SK-N-SH (cell line): ENCODE measurements at regions not wholly inside any gene's neighbourhood (a gene's known extent, or its start where the extent isn't known, plus 50 kb on each side); places are given as distances from the start of the nearest gene placed in this dataset.

ENCODE experiments used
- CHD2 ChIP-seq: fragments of 150-350 bp; IDR thresholded peaks from 2 replicates; pipeline ENCODE4 v1.6.1; 2018; ENCODE audit warnings: low read length; ENCODE audit not compliant: partially characterized antibody
- ELF1 ChIP-seq: IDR thresholded peaks from 2 replicates; pipeline ENCODE4 v1.4.0; 2012
- GABPA ChIP-seq: IDR thresholded peaks from 2 replicates; pipeline ENCODE4 v1.4.0; 2012; ENCODE audit warnings: low read depth, mild to moderate bottlenecking
- MAX ChIP-seq: IDR thresholded peaks from 2 replicates; pipeline ENCODE4 v1.4.0; 2012; ENCODE audit warnings: low read depth
- MEF2A ChIP-seq: IDR thresholded peaks from 2 replicates; pipeline ENCODE4 v1.4.0; 2012; ENCODE audit warnings: low read depth, borderline replicate concordance
- POLR2AphosphoS5 ChIP-seq: IDR thresholded peaks from 2 replicates; pipeline ENCODE4 v1.6.1; 2012; ENCODE audit warnings: low read depth, low read length
- RAD21 ChIP-seq: IDR thresholded peaks from 2 replicates; pipeline ENCODE4 v1.6.1; 2012; ENCODE audit warnings: mild to moderate bottlenecking, low read length
- RXRA ChIP-seq: IDR thresholded peaks from 2 replicates; pipeline ENCODE4 v1.4.0; 2012; ENCODE audit warnings: low read depth, mild to moderate bottlenecking, borderline replicate concordance
- TAF1 ChIP-seq: IDR thresholded peaks from 2 replicates; pipeline ENCODE4 v1.6.1; 2012; ENCODE audit warnings: low read depth, mild to moderate bottlenecking, low read length, moderate library complexity, borderline replicate concordance
- USF1 ChIP-seq: IDR thresholded peaks from 2 replicates; pipeline ENCODE4 v1.4.0; 2012; ENCODE audit warnings: low read depth, borderline replicate concordance
- TF ChIP-seq, protein P1 (sequence below): fragments of 200-600 bp; sonication (generic); IDR thresholded peaks from 2 replicates; pipeline ENCODE4 v1.6.1; 2017; ENCODE audit warnings: antibody characterized with exemption, mild to moderate bottlenecking, moderate library complexity
- TF ChIP-seq, protein P2 (sequence below): fragments of 150-350 bp; IDR thresholded peaks from 2 replicates; pipeline ENCODE4 v1.6.1; 2017; ENCODE audit warnings: antibody characterized with exemption, low read length, low read depth, borderline replicate concordance
- TF ChIP-seq, protein P3 (sequence below): IDR thresholded peaks from 2 replicates; pipeline ENCODE4; 2012

- TF ChIP-seq CHD2 (no peak), ELF1 (no peak), POLR2AphosphoS5 (no peak), GABPA (no peak), RAD21 (no peak), RXRA (no peak), USF1 (no peak), MEF2A (no peak), MAX (no peak), TAF1 (no peak)
- TF ChIP-seq, protein P1, sequence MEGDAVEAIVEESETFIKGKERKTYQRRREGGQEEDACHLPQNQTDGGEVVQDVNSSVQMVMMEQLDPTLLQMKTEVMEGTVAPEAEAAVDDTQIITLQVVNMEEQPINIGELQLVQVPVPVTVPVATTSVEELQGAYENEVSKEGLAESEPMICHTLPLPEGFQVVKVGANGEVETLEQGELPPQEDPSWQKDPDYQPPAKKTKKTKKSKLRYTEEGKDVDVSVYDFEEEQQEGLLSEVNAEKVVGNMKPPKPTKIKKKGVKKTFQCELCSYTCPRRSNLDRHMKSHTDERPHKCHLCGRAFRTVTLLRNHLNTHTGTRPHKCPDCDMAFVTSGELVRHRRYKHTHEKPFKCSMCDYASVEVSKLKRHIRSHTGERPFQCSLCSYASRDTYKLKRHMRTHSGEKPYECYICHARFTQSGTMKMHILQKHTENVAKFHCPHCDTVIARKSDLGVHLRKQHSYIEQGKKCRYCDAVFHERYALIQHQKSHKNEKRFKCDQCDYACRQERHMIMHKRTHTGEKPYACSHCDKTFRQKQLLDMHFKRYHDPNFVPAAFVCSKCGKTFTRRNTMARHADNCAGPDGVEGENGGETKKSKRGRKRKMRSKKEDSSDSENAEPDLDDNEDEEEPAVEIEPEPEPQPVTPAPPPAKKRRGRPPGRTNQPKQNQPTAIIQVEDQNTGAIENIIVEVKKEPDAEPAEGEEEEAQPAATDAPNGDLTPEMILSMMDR = no peak
- TF ChIP-seq, protein P2, sequence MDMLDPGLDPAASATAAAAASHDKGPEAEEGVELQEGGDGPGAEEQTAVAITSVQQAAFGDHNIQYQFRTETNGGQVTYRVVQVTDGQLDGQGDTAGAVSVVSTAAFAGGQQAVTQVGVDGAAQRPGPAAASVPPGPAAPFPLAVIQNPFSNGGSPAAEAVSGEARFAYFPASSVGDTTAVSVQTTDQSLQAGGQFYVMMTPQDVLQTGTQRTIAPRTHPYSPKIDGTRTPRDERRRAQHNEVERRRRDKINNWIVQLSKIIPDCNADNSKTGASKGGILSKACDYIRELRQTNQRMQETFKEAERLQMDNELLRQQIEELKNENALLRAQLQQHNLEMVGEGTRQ = no peak
- TF ChIP-seq, protein P3, sequence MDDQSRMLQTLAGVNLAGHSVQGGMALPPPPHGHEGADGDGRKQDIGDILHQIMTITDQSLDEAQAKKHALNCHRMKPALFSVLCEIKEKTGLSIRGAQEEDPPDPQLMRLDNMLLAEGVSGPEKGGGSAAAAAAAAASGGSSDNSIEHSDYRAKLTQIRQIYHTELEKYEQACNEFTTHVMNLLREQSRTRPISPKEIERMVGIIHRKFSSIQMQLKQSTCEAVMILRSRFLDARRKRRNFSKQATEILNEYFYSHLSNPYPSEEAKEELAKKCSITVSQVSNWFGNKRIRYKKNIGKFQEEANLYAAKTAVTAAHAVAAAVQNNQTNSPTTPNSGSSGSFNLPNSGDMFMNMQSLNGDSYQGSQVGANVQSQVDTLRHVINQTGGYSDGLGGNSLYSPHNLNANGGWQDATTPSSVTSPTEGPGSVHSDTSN = no peak
Measured at GRCh38 chr4:112927544-112927943, 121.9 kb upstream of the ANK2 start.
